GM21528 (cell line): ENCODE measurements at regions not wholly inside any gene's neighbourhood (a gene's known extent, or its start where the extent isn't known, plus 50 kb on each side); places are given as distances from the start of the nearest gene placed in this dataset.

Experiments
- ATAC-seq: cut with Tn5 transposase; IDR thresholded peaks from one replicate; pipeline ENCODE4 v1.9.1; 2021; ENCODE audit warnings: mild to moderate bottlenecking, moderate library complexity; ENCODE audit not compliant: unreplicated experiment, low FRiP score

GRCh38 chr2:134148843-134149472 lies 104.9 kb upstream of the MGAT5 start:
- no peak for ATAC-seq

- no peak for ATAC-seq
Observed at GRCh38 chr2:134149904-134150303, 104.0 kb upstream of the MGAT5 start.

- ATAC-seq, result no peak
Observed at GRCh38 chr2:134150760-134151159, 103.1 kb upstream of the MGAT5 start.

GRCh38 chr2:134152045-134153010 lies 101.5 kb upstream of the MGAT5 start:
- no peak for ATAC-seq

GRCh38 chr2:134153294-134153880 lies 100.5 kb upstream of the MGAT5 start:
- ATAC-seq, result no peak

- ATAC-seq, result peak; percentile 75
Observed at GRCh38 chr2:134154246-134154645, 99.6 kb upstream of the MGAT5 start.

- ATAC-seq, result peak; percentile 79
Observed at GRCh38 chr2:134155134-134155533, 98.7 kb upstream of the MGAT5 start.

GRCh38 chr2:134158295-134158694 lies 95.6 kb upstream of the MGAT5 start:
- no peak for ATAC-seq

- ATAC-seq, result no peak
Observed at GRCh38 chr2:134161170-134161547, 92.7 kb upstream of the MGAT5 start.

GRCh38 chr2:134163336-134163735 lies 90.5 kb upstream of the MGAT5 start:
- no peak for ATAC-seq

- ATAC-seq, result no peak
Observed at GRCh38 chr2:134164306-134164705, 89.6 kb upstream of the MGAT5 start.

GRCh38 chr2:134167015-134167414 lies 86.9 kb upstream of the MGAT5 start:
- ATAC-seq, result no peak

- no peak for ATAC-seq
Observed at GRCh38 chr2:134169788-134170187, 84.1 kb upstream of the MGAT5 start.

- no peak for ATAC-seq
Observed at GRCh38 chr2:134170294-134170693, 83.6 kb upstream of the MGAT5 start.

- ATAC-seq, result no peak
Observed at GRCh38 chr2:134170700-134171099, 83.2 kb upstream of the MGAT5 start.

GRCh38 chr2:134173338-134174016 lies 80.4 kb upstream of the MGAT5 start:
- no peak for ATAC-seq

GRCh38 chr2:134174711-134175110 lies 79.2 kb upstream of the MGAT5 start:
- no peak for ATAC-seq

GRCh38 chr2:134175834-134176233 lies 78.0 kb upstream of the MGAT5 start:
- ATAC-seq, result no peak

- no peak for ATAC-seq
Observed at GRCh38 chr2:134177351-134177931, 76.4 kb upstream of the MGAT5 start.

- no peak for ATAC-seq
Observed at GRCh38 chr2:134178138-134178877, 75.6 kb upstream of the MGAT5 start.
